ENCODE measurements at regions not wholly inside any gene's neighbourhood (a gene's known extent, or its start where the extent isn't known, plus 50 kb on each side); places are given as distances from the start of the nearest gene placed in this dataset.

DNA sequence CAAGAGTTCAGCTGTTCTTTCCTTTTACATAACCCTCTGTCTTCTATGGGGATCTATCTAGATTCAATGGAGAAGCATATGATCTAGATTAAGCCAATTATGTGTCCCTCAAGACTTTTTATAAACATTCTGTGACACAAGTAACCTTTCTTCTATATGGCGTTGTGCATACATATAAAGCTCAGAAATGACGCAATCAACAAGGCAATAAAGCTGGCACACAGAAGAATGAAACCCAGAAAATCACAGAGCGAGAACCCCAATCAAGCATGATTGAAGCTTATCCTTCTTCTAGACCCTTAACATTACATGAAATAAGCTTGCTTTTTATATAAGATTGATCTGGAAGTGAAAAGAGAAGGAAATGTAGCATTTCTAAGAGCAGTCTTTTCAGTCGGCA is 178.9 kb downstream of the DMRTA1 start:
- TF ChIP-seq, protein P1, sequence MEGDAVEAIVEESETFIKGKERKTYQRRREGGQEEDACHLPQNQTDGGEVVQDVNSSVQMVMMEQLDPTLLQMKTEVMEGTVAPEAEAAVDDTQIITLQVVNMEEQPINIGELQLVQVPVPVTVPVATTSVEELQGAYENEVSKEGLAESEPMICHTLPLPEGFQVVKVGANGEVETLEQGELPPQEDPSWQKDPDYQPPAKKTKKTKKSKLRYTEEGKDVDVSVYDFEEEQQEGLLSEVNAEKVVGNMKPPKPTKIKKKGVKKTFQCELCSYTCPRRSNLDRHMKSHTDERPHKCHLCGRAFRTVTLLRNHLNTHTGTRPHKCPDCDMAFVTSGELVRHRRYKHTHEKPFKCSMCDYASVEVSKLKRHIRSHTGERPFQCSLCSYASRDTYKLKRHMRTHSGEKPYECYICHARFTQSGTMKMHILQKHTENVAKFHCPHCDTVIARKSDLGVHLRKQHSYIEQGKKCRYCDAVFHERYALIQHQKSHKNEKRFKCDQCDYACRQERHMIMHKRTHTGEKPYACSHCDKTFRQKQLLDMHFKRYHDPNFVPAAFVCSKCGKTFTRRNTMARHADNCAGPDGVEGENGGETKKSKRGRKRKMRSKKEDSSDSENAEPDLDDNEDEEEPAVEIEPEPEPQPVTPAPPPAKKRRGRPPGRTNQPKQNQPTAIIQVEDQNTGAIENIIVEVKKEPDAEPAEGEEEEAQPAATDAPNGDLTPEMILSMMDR (IDR thresholded peaks at IDR 0.05): no peak
- TF ChIP-seq POLR2A (IDR thresholded peaks at IDR 0.05): no peak
